ENCODE measurements at regions not wholly inside any gene's neighbourhood (a gene's known extent, or its start where the extent isn't known, plus 50 kb on each side); places are given as distances from the start of the nearest gene placed in this dataset.

- no peak for TF ChIP-seq REST (IDR thresholded peaks at IDR 0.05; ENCODE audit: insufficient read depth in 1 of 2, low read depth in 2 of 2, low read length in 1 of 2)
- TF ChIP-seq, protein P1, sequence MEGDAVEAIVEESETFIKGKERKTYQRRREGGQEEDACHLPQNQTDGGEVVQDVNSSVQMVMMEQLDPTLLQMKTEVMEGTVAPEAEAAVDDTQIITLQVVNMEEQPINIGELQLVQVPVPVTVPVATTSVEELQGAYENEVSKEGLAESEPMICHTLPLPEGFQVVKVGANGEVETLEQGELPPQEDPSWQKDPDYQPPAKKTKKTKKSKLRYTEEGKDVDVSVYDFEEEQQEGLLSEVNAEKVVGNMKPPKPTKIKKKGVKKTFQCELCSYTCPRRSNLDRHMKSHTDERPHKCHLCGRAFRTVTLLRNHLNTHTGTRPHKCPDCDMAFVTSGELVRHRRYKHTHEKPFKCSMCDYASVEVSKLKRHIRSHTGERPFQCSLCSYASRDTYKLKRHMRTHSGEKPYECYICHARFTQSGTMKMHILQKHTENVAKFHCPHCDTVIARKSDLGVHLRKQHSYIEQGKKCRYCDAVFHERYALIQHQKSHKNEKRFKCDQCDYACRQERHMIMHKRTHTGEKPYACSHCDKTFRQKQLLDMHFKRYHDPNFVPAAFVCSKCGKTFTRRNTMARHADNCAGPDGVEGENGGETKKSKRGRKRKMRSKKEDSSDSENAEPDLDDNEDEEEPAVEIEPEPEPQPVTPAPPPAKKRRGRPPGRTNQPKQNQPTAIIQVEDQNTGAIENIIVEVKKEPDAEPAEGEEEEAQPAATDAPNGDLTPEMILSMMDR (IDR thresholded peaks at IDR 0.05): no peak
Measured at GRCh38 chr4:33171873-33172525, 2451.8 kb downstream of the PCDH7 start.

Measured in Panc1 (cell line).